ENCODE measurements at regions not wholly inside any gene's neighbourhood (a gene's known extent, or its start where the extent isn't known, plus 50 kb on each side); places are given as distances from the start of the nearest gene placed in this dataset.

DNA sequence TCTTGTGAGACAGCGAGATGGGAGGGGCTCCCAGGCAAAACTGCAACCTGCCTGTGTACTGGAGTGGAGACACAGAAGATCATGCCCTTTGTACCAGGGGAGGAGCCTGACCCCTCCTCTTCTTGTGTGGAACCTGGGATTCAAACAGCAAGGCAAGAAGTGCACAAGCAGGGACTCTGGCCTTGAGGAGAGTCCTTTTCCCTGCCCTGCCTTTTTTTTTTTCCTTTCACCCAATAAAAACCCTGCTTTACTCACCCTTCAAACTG lies 251.8 kb upstream of the OPRM1 start:
- no peak for DNase-seq (ENCODE audit: low spot score)

- DNase-seq (ENCODE audit: low spot score) = no peak
Observed at GRCh38 chr6:153781306-153781705, 257.7 kb upstream of the OPRM1 start.

DNA sequence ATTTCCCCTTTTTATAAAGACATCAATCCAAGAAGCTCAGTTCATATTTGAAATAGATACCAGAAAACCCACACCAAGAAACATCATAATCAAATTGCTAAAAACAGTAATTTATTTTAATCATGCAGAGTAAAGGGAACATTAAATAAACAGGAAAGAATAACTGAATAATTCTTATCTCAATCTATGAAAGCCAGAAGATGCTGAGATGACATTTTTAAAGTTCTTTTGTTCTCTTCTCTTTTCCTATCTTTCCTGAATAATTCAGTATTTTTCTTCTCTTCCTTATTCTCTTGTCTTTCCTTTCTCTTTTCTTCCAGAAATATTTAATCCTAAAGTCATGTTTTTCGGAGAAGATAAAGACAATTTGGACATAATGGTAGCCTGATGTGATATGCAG lies 259.0 kb upstream of the OPRM1 start:
- no peak for DNase-seq (ENCODE audit: low spot score)

DNA sequence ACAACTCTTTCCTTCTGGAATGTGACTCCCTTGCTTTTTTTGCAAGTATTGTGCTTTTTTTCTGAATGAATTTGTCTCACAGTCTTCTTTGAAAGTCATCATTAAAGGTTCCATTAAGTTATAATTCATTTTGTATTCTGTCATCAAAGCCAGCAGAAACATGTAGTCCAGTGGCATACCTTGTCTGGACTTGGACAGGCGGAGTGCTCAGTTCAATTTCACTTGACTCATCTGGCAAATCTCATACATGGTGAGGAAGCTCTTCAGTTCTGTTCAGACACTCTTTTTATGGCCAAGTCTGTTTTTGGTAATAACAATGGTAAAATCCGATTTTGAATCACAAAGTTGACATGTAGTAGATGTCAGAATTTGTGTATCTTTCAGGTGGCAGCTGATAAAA lies 260.8 kb upstream of the OPRM1 start:
- no peak for DNase-seq (ENCODE audit: low spot score)

- no peak for DNase-seq (ENCODE audit: low spot score)
Observed at GRCh38 chr6:153771577-153771976, 267.5 kb upstream of the OPRM1 start.

DNA sequence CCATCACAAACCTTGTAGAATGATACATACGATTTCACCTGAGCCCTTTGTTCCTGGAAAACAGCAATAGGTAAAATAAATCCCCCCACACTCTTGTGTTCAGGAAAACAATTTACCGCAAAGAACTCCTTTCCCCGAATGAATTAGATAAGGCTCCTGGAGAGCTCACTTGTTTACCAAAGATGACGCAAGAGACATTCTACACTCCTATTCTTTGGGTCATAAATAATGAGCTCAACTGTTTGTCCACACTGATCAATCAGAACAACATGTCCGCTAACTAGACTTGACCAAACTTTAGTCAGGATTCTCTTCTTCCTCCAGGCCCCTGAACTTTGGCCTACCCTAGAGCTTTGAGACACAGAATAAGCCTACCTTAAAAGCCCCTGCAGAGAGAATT lies 271.9 kb upstream of the OPRM1 start:
- DNase-seq (ENCODE audit: low spot score) = no peak

- DNase-seq (ENCODE audit: low spot score) = no peak
Observed at GRCh38 chr6:153758516-153758915, 280.5 kb upstream of the OPRM1 start.

DNA sequence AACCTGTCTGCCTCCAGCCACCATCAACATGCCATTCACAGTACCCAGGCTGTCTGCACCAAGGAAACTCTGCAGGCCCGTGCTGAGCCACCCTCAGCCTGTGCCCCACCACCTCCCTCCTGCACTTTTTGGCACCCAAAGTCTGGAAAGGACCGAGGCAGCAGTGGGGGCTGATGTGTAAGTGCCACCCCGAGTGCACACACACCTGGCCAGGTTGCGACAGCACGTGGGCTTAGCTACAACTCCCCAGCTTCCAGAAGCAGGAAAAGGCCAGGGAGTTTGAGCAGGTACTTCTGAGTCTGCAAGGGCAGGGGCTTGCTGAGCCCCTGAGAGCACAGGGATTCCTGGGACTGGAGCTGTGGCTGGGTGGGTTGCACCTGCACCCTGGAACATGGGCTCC lies 303.3 kb upstream of the OPRM1 start:
- DNase-seq (ENCODE audit: low spot score) = no peak

DNA sequence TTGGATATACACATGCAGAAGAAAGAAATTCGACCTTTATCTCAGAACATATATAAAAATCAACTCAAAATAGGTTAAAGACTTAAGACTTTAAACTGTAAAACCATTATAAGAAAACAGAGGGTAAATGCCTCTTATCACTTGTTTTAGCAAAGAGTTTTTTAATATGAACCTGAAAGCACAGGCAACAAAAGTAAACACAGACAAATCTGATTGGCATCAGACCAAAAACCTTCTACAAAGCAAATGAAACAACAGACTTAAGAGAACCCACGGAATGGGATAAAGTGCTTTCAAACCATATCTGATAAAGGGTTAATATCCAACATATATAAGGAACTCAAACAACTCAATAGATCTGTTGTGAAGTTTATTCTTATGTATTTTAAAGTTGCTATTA lies 309.9 kb upstream of the OPRM1 start:
- no peak for DNase-seq (ENCODE audit: low spot score)

GRCh38 chr6:153727885-153728284 lies 311.2 kb upstream of the OPRM1 start:
- no peak for DNase-seq (ENCODE audit: low spot score)

DNA sequence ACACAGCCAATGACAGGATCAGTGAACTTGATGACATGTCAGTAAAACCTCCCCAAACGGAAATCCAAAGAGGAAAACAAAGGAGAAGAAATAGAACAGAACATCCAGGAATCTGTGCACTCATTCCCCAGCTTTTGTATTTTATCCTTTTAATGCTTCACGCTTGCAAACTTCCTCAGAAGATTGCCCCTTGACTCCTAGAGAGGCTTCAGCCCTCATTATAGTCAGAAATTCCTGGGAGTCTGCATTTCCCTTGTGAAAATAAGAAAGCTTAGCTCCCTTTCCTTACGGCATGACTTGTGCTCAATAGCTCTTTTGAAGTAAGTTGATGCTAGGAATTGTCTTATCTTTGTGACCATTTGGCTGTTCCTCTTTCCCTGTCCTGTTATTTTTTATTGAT lies 313.6 kb upstream of the OPRM1 start:
- DNase-seq (ENCODE audit: low spot score) = no peak

- DNase-seq (ENCODE audit: low spot score) = no peak
Observed at GRCh38 chr6:153720732-153721131, 318.3 kb upstream of the OPRM1 start.

DNA sequence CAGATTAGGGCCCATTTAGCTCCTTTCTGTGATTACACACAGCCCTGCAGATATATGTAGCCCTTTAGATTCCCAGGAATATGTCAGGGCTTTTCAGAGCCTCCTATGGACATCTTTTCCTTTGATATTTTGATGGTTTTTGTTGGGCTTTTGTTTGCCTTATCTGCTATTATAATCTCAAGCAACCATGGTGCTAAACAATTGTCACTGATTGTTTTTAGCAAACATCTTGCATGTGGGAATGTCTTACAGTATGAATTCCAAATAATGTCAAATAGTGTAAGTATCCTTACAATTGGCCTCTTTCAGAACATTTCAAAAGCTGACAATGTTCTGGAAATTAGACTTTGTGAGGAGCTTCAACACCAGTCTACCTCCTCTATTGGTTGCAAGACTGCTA lies 333.6 kb upstream of the OPRM1 start:
- DNase-seq (ENCODE audit: low spot score) = no peak

GRCh38 chr6:153702671-153703070 lies 336.4 kb upstream of the OPRM1 start:
- DNase-seq (ENCODE audit: low spot score) = no peak

GRCh38 chr6:153698637-153699036 lies 340.4 kb upstream of the OPRM1 start:
- no peak for DNase-seq (ENCODE audit: low spot score)

GRCh38 chr6:153698001-153698400 lies 341.0 kb upstream of the OPRM1 start:
- no peak for DNase-seq (ENCODE audit: low spot score)

DNA sequence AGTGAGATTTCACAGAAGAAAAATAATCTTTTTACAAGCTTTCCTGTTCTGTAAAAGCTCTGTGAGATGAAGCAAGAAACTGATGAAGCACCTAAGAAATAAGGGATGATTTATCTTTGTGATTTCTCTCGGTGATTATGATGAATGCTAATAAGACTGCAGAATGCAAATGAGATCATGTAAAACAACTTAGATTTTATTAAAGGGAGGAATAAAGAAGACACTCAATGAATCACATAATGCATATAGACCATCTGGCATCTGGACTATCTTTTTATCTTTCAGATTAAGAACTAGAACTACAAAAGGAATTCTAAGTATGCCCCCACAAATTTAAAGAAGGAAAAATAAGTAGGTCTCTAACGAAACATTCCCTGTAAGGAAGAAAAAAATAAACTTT lies 361.5 kb upstream of the OPRM1 start:
- no peak for DNase-seq (ENCODE audit: low spot score)

DNA sequence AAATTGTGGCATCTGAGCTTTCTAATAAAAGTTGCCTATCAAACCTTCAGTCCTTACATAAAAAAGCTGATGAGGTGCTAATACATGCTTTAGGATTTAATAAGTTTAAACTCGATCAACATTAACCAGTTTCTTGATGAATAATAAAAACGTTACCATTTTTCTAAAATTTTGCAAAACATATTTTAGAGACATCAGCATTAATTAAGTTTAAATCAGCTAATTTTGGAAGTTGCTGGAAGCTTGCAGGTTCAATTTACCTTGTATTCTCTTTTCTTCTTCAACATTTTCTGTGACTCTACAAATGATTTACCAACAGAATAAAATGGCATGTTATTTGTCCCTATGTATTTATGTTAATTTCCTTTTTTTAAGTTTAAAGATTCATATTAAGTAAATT lies 365.3 kb upstream of the OPRM1 start:
- no peak for DNase-seq (ENCODE audit: low spot score)

DNA sequence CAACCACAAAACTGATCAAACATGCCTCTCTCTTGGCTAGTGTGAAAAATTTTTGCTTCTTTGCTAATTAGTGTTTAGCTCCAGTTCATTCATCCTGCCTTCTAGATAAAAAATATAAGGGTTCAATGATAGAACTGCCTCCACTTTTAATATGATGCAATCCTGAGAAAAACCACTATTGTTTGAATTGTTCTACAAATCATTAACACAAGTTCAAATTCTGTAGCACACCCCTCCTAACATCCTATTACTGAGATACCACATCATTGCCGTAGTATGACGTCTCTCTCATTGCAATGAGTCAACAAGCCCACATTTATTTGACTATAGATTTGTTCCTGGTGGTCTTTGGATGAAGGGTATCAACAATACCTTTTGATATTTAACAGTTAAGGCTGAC lies 365.8 kb upstream of the OPRM1 start:
- no peak for DNase-seq (ENCODE audit: low spot score)

GRCh38 chr6:153670403-153671026 lies 368.5 kb upstream of the OPRM1 start:
- no peak for DNase-seq (ENCODE audit: low spot score)

DNA sequence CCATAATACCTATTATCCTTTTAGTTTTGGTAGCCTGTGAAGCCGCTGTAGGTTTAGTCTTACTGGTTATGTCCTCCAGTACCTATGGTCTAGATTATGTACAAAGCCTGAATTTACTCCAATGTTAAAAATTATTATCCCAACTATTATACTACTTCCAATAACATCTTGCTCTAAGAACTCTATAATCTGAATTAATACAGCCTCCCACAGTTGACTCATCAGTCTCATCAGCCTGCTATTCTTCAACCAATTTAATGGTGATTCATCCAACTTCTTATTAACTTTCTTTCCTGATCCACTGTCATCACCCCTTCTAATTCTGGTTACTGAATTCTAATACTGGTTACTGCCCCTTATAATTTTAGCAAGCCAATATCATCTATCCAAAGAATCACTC lies 370.3 kb upstream of the OPRM1 start:
- no peak for DNase-seq (ENCODE audit: low spot score)

GRCh38 chr6:153662982-153663381 lies 376.1 kb upstream of the OPRM1 start:
- no peak for DNase-seq (ENCODE audit: low spot score)

DNA sequence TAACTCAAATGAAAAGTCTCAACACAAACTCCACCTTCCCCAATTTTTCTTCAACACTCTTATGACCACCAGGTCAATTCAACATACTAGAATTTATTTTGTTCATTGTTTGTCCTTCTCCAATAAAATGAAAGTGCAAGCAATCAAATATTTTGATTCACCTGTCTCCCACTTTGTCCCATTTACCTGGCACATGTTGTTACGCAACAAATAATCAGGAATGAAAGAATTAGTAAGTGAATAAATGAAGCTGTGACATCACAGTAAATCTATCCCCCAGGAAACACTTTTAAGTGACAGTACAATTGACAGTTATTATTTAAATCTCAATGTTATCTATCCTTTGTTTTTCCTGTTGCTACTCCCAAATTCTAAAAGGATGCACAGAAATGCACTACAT lies 393.7 kb upstream of the OPRM1 start:
- DNase-seq (ENCODE audit: low spot score) = no peak

GRCh38 chr6:153644000-153644399 lies 395.0 kb upstream of the OPRM1 start:
- no peak for DNase-seq (ENCODE audit: low spot score)

- DNase-seq (ENCODE audit: low spot score) = no peak
Observed at GRCh38 chr6:153634416-153634815, 404.6 kb upstream of the OPRM1 start.

All from globus pallidus (tissue), 1 donor.